AG04449 (cell line): ENCODE measurements at regions not wholly inside any gene's neighbourhood (a gene's known extent, or its start where the extent isn't known, plus 50 kb on each side); places are given as distances from the start of the nearest gene placed in this dataset.

ENCODE experiments used
- CTCF ChIA-PET: fragments of 350-600 bp; formaldehyde crosslinking; extraction: SDS; loops from one replicate; lab custom pipeline; 2021; ENCODE audit warnings: antibody characterized with exemption; lab: Yijun Ruan, JAX
- POLR2A ChIA-PET: fragments of 400-600, 350-600 bp; formaldehyde crosslinking; extraction: SDS; loops from one replicate; lab custom pipeline; 2020; ENCODE audit warnings: antibody characterized with exemption, inconsistent platforms; lab: Yijun Ruan, JAX
- DNase-seq: peaks from one replicate; pipeline ENCODE4 v3.0.0-alpha.2; 2010; ENCODE audit warnings: low read depth, low spot score
- H3K4me3 ChIP-seq: 2 replicates; pipeline ENCODE4 v1.5.1; 2011; ENCODE audit warnings: low read depth, mild to moderate bottlenecking, control low read depth, low read length
- CTCF ChIP-seq: IDR thresholded peaks from one replicate; pipeline ENCODE4 v1.5.1; 2011; ENCODE audit warnings: mild to moderate bottlenecking, moderate library complexity, low read length, control low read depth, inconsistent platforms; ENCODE audit not compliant: insufficient read depth; ENCODE audit errors: missing control alignments

DNA sequence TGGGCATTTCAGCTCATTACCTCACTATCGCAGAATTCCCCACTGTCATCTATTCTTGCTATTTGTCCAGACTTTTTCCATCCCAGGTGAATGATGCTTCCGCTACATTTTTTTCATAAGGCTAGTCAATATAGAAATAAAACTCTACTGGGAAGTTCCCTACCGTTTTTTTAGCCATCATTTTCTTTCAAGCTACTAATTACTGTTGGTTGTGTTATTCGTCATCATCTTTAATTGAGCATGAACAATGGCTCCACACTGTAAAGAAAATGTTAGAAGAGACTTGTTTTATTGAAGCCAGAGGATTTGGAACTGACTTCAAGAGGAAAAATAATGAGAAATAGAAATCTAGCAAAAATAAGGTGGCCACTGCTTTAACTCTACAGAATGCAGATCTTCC lies 265.0 kb downstream of the ZNF608 start:
- ChIA-PET CTCF (no interaction called here), POLR2A (no interaction called here)
- TF ChIP-seq CTCF, result no peak
- no peak overlapping the region for H3K4me3 ChIP-seq
- DNase-seq, result no peak

DNA sequence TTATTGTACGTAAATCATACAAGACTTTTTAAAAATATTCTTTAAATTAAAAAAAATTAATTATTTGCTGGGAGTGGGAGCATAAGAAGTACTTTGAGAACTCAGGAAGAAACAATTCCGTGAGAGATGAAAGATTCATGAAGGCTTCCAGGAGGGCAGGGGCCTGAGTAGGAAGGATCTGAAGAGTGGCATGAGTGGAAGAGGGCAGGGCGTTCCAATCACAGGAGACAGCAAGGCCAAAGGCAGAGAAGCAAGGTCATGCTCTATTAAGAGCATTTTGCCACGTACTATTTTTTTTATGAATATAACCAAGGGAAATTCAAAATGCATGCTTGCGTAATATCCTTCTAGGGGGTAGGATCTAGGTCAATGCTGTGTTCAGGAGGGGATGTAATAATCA lies 265.5 kb downstream of the ZNF608 start:
- POLR2A ChIA-PET, result no interaction called here

GRCh38 chr5:124480022-124480421 lies 266.4 kb downstream of the ZNF608 start:
- H3K4me3 ChIP-seq, result no peak overlapping the region
- ChIA-PET CTCF (no interaction called here), POLR2A (no interaction called here)
- TF ChIP-seq CTCF, result no peak
- no peak for DNase-seq

More for the DNA sequence above, 265.5 kb downstream of the ZNF608 start:
- no peak for TF ChIP-seq CTCF
- no peak for DNase-seq
- no peak overlapping the region for H3K4me3 ChIP-seq
- CTCF ChIA-PET, result no interaction called here

- CTCF ChIA-PET, result no interaction called here
- POLR2A ChIA-PET, result no interaction called here
- DNase-seq, result no peak
- no peak overlapping the region for H3K4me3 ChIP-seq
- no peak for TF ChIP-seq CTCF
These were observed 268.2 kb downstream of the ZNF608 start for GRCh38 chr5:124478264-124478663.

DNA sequence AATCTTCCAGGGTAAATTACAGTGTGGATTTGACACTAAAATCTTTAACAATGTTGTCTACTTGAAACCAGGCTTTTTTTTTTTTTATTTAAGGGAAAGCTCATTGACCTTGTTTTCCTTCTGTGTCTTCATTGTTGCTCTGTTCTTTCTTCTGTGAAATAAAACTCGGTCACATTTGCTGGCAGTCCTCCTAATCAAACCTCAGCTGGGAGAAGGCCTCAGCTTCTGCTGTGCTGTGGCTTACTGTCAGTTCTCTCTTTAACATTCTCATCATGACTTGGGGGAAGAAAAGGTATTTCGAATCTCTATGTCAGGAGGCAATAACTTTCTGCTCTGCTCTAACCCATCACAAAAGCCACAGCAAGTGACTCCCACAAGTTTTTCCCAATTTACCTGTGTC lies 268.9 kb downstream of the ZNF608 start:
- CTCF ChIA-PET, result no interaction called here
- no peak overlapping the region for H3K4me3 ChIP-seq
- no peak for TF ChIP-seq CTCF
- POLR2A ChIA-PET, result no interaction called here
- DNase-seq, result no peak

GRCh38 chr5:124477062-124477461 lies 269.4 kb downstream of the ZNF608 start:
- H3K4me3 ChIP-seq, result no peak overlapping the region
- no peak for TF ChIP-seq CTCF
- DNase-seq, result no peak
- POLR2A ChIA-PET, result no interaction called here
- CTCF ChIA-PET, result no interaction called here
